Amniotic epithelial cell (primary cell): ENCODE measurements at regions not wholly inside any gene's neighbourhood (a gene's known extent, or its start where the extent isn't known, plus 50 kb on each side); places are given as distances from the start of the nearest gene placed in this dataset.

Experiments
- DNase-seq: peaks from one replicate; pipeline ENCODE4 v3.0.0-alpha.2; 2010; ENCODE audit warnings: low read depth

DNA sequence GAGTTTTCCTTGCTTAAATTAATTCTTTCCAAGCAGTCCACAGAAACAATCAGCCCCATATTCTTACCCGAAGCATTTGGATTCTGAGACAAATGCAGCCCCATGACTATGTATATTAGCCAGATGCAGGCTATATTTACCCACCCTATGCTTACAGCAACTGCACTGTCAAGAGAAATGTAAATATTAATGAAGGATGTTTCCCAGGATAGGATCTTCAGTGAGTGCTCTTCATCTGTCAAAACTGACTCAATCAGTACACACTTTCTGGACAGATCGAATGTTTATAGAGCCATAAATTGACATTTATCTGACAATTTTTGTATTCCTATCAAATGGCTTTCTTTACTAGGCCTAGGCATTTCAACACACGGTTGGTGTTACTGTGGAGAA, 725.3 kb upstream of the SEMA6A start:
- DNase-seq: no peak

DNA sequence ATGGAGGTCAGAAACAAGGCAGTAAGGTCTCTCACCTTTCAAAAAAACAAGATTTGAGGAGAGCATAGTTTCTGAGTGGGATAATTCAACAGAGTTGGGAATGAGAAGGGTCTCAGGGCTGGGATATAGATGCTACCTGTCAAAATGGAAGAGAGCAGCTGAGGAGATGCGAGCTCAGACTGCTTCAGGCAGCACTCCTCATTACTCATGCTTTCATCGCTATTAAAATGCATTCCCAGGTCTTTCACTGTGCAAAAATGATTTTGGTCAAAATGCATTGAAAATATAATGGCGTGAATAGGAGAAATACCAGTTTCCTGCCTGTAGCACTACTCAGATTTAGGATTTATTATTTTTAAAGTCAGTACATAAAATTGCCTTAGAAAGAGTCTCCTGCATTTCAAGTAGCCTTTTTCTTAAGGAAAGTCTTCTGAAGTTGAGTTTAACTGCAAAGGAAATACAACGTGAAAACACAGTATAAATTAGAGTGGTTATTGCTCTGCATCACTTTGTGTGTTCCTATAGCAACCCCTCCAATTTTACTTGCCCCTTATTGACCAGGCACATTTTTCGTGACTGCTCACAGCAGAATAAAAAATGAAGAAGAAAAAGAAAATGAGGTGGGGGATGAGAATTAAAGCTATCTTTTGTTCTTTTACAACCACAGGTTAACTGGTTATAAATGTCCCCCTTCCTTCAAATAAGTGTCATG, 724.8 kb upstream of the SEMA6A start:
- DNase-seq: no peak

DNA sequence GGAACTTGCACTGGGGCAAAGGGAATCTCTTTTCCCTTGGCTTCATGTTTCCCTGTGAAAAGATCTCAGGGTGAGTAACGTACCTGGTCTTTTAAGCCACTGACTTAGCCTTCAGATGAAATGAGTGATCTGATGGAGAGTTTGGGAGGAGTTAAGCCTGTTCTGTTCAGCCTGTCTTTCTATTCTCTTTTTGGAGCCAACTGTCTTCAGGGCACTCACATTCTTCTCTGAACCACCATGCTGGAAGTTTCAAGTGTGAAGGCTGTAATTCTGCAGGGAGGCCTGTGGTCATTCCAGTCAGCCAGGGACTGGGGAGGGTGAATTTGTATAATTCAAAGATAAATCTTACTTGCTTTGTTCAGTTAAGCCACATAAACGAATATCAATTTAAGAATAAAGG, 722.2 kb upstream of the SEMA6A start:
- no peak for DNase-seq

DNA sequence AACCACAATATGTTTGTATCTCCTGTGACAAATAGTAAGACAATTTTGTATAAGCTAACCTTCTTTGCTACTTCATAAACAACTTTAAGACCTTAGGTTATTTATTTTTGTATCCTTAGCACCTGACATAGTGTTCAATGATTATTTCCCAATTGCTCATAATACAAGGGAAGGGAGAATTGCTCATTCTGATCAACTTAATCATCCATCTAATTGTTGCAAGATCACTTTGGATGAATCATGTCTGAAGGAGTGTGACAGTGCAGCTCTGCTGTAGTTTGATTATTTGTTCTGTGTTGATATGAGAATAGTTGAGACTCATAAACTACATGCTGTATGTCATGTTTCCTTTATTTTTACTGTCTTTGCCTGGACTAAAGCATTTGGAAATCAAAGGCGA, 721.3 kb upstream of the SEMA6A start:
- no peak for DNase-seq

DNA sequence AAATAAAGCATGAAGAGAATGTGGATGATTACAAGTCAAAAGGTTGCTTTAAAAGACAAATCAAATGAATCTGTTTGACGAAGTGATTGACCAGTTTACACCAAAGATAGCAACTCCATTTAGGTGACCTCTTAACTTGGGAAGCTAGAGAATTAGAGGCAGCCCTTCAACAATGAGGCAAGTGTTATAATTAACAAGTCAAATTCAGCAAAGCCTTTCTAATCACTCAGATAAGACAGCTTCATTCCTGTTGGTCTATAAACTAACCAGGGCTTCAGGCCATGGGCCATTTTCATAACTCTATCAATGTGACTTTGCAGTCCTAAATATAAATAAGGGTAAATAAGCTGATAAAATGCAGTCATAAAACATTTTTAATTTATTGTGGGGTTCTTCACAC, 712.2 kb upstream of the SEMA6A start:
- DNase-seq: no peak

DNA sequence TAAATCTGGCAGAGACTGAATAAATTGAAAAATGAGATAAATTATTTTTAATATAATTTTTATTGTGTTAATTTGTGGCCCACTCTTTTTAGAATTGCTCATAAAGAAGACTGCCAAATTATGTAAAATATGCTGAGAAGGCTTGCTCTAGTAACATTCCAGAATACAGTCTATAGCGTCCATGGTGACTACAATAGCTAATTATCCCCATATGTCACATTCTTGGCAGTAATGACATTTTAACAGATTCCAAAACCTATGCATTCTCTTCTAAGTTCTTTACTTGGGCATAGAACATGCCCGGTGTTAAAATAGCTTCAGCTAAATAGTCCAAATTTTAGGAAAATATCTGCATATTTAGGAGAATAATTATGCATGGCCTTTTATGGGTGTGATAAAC, 697.0 kb upstream of the SEMA6A start:
- no peak for DNase-seq

DNA sequence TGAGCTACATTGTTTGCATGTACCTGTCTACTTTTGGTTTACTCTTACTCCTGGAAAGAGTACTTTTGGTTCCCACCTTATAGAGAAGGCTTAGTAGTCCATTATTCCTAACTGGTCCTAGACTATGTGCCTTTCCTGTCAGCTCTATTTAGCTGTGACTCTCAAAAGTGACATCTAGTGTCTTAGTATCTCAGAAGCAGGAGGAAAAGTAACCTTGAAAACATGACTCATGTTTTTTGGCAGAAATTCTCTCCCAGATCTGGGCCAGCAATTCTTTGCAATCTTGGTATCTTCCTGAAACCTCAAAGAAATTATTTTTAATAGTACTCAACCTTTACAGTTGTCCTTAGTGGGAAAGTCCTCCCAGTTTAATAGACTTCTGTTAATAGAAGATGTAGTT, 691.7 kb upstream of the SEMA6A start:
- DNase-seq: no peak

DNA sequence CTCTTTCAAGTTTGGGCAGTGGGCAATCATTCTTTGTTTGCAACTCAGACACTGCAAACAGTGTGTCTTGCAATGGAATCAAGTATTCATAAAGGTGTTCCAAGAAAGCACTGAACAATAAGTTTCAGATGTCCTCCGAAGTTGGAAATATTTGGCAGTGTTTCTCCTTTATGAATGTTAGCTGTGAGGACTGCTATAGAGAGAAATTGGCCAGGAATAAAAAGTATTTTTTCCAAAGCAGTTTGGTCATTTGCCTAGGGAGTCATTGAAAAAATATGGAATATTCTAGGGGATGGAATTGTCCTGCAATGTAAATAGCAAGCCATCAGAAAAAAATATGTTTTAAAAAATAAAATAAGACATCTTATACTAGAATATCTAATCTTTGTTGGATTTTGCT, 688.6 kb upstream of the SEMA6A start:
- DNase-seq: no peak

DNA sequence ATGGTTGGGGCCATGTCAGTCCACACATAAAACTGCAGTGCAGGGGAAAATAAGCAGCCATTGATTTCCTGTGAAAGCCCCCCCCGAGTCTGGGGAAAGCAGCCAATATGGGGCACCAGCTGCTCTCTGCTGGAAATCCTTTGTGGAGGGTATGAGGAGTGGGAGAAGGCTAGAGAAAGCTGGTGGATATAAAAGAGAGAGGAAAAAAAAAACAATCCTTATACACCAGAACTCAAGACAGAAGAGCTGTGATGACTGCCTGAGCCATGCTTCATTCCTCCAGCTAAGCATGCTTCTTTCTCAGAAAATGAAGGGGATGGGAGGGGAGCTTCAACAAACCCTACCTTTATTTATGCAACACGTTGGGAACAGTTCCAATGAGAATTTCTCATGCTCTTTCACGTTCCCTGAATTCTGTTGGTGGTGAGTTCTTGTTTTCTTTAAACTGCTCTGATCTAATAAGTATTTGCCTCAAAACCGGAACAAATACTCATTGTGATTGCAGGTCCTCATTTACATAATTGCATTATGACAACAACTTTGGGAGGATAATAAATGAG, 688.0 kb upstream of the SEMA6A start:
- DNase-seq: no peak

DNA sequence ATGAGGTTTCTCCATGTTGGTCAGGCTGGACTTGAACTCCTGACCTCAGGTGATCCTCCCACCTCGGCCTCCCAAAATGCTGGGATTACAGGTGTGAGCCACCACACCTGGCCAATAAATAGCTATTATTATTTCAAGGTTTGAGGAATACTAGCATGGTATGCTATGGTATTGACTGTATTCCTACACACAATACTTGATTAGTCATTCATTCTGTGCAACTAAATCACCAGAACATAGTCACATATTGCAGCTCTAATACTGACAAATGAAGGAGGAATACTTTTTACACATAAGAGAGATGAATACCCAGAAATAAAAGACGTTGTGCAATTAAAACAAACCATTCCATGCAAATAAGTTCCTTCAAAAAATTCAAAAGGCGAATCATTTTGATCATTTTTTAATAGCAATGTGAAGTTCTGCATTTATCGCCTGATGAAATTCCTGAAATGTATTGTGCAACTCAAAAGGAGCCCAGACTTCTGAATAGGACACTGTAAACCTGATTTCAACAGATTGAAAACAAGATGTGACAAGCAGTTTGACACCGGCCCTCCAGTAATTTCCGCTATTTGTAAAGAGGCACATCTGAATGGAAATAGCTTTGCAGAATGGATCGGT, 687.4 kb upstream of the SEMA6A start:
- DNase-seq: no peak

DNA sequence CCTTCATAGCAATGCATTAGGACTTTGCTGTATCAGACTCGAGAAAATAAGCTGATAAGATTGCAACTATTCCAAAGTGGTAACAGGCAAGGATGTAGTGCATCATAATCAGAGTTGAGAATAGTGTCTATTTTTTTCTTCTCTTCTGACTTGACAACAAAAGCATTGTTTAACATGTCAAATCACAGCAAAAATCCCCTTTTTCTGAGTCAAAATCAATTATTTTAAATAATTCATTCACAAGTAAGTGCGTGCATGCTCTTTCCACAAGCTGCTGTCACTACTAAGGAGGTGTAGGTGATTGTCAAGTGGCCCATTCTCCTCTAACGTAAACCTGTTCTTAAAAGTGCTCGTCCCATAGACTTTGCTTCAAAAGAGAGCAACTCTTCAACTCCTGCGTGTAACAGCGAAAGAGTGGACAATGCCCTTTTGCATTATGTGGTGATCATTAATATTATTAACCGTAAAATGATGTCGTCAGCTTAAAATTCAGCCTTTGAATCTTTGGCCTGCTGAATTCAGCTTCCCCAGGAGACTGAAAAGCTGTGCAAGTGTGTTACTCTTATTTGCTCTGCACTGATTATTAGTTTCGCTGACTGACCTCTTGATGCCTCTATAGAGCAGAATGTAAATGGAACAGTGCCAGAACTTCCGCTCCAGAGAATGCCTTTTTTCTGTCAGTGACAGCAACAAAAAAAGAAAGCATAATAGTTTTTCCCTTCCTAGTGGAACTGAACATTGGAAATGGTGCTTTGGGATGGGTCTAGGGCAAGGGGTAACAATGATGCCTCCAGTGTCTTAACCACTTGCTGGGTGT, 680.8 kb upstream of the SEMA6A start:
- DNase-seq: no peak

DNA sequence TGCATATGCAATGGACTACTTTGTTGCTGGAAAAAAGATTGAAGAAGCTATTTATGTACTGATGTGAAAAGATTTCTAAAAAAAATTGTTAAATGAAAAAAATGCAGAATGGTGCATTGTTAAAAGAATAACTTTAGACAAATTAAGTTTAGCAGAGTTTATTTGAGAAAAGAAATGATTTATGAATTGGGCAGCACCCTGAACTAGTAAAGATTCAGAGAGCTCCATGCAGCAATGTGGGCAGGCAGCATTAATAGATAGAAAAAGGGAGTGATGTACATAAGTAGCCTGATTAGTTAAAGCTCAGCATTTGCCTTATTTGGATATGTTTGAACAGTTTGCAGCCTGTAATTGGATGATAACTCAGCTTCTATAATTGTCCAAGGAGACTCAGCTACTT, 677.9 kb upstream of the SEMA6A start:
- no peak for DNase-seq

DNA sequence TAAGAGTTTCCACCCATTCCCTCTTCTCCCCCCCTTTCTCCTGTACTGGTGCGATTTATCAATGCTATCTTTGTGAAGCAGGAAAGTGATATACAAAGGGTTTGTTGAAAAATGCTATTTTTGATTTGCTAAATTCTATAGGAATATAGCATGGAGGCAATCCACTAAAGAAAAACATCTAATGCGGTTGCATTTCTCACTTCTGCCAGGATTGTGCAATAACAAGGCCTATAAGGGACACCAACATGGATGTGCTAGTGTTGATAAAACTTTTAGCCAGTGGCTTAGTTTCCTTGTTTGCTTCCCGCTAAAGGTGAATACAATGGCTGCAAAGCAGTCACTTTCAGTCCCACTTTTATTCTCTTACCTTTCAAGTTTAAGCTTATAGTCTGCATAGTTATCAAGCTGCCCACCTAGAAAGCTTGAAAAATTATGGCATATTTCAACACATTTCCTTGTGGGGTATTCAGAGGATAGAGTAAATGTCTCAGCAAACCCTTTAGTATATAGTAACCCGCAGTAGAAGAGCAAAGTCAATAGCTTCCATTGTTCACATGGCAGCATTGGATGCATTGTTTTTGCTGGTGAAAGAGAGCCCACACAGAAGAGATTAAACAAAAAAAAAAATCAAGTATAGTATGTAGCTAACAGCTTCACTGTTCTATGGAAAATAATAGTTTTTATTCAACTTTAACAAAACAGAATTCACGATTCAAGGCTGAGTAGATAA, 674.6 kb upstream of the SEMA6A start:
- no peak for DNase-seq

DNA sequence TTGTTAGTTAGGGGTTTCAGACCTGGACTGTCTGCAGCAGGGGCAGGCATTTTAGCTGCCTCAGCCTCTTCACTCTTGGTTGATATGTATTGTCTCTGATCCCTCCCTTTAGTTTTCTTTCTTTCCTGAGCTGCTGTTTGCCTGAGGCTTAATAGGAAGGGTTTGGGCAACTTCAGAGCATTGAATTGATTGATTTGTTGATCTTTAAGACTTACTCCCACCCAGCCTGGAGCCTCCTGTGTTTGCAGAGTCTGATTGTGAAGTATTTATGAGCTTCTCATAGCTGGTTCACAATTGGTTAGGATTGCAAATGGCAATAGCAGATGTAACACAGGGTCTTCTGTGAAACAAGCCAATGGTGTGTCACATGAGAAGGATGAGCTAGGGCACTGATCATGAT, 671.8 kb upstream of the SEMA6A start:
- DNase-seq: no peak

DNA sequence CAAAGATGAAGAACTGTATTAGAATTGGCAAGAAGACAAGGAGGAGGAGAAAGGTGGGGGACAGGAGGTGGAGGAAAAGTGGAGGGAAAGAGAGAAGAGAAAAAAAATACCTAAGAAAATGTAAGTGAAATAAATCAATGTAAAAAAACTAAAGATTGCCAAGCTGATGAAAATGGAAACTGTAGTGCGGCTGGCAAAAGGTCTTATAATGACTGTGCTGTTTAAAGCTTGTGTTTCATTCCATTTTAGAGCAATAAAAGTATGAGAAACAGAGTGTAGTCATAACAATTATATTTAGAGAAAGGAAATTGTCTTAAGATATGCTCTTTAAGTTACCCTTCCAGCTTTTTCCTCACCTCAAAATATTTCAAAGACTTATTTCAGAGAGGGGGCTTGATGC, 670.5 kb upstream of the SEMA6A start:
- no peak for DNase-seq

DNA sequence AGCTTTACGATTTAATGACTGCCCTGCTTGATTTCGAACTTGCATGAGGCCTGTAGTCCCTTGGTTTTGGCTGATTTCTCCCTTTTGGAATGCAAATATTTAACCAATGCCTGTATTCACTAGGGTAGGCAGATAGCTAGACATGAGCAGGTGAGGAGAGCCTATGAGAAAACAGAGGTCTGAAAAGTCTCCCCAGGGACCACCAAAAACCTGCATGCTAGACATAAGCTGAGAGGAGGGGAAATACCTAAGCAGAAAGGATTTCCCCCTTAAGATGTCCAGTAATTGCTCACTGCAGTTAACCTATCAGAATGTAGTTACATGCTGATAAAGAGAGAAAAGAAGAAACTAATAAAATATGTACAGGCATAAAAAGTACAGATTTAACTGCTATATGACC, 667.4 kb upstream of the SEMA6A start:
- DNase-seq: no peak

DNA sequence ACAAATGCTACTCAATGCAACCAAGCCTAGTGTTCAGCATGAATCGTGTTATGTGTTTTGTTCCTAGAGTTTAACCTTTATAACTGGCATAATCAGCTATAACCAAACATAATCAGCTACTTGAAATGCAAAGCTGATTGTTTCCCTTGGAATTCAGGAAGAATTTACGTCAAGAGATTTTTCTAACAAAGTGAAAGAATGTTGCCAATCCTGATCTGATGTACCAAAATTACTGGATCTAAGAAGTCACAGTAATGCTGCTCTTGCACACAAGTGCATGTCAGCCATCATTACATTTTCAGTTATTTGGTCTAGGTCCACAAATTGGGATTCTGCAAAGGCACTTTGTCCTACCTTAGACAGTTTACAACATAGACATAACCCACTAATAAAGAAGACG, 662.3 kb upstream of the SEMA6A start:
- DNase-seq: no peak

DNA sequence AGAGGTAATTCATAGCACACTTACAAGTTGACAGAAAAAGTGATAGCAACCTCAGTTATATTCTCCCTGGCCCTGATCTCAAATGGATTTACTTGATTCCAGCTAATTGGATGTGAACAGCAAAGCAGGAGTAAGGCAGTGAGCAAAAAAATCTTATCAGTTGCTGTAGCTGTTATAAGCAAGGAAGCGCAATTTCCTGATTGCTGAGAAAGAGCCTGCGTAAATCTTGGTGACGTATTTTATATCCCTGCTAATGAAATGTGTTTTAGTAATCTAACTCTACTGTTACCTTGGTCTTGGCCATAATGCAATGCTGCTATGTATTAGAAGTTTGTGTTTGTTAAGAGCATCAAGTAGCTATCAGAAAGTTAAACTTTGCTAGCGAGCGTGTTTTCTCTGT, 661.2 kb upstream of the SEMA6A start:
- DNase-seq: no peak

DNA sequence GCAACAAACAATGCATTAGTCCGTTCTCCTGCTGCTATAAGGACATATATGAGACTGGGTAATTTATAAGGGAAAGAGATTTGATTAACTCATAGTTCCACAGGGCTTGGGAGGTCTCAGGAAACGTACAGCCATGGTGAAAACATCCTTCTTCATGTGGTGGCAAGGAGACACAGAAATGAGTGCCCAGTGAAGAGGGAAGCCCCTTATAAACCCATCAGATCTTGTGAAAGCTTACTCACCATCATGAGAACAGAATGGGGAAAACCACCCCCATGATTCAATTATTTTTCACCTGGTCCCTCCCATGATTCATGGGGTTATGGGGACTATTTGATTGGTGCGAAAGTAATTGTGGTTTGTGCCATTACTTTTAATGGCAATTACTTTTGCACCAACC, 655.8 kb upstream of the SEMA6A start:
- no peak for DNase-seq

DNA sequence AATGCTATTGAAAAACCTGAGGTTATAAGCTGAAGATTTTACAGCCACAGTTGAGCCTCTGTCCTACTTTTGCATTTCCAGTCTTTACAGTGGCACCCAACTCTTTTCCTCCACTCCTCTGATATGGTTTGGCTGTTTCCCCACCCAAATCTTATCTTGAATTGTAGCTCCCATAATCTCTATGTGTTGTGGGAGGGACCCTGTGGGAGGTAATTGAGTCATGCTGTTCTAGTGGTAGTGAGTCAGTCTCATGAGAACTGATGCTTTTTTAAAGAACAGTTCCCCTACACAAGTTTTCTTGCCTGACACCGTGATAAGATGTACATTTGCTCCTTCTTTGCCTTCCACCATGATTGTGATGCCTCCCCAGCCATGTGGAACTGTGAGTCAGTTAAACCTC, 646.1 kb upstream of the SEMA6A start:
- DNase-seq: peak; percentile 1

DNA sequence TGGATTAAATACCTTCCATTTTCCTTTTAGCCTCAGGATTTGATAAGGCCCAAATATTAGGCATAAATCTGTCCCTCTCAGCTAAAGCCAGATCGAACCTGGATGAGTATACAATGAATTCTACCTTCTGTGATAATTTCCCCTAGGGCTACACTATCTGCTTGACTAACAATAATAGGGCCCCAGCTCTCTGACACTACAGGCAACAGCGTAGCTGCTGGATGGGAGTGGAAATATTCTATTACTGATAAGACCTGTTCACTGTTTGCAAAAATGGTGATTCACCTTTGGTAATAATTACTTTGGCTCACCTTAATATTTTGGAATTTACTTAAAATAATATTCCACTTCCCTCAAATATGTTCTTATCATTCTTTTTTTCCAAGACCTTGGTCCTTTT, 644.2 kb upstream of the SEMA6A start:
- no peak for DNase-seq

DNA sequence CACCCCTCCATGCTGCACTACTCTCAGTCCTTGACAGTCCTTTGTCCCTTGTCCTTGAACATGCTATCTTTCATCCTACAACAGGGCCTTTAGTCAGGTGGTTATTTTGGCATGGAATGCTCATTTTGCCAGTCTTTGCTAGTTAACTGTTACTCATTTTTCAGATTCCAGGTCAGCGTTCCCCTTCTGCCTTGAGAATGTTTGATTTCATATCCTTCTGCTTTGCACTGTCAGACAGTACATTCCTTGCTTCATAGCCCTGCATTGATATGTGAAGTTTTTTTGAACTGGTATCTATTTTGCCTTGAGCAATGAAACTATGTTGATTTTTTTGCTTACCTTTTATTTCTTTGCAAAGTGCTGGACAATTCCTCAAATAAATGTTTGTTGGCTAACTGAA, 638.2 kb upstream of the SEMA6A start:
- no peak for DNase-seq
